Caco-2 (cell line): ENCODE measurements at regions not wholly inside any gene's neighbourhood (a gene's known extent, or its start where the extent isn't known, plus 50 kb on each side); places are given as distances from the start of the nearest gene placed in this dataset.

Experiments
- BruUV-seq: library from RNA; stranded (reverse); fragments of 400-500 nt; replicated peaks from 2 replicates; lab custom pipeline; 2021; lab: Mats Ljungman, UMichigan
- CTCF ChIA-PET: fragments of 300-600 bp; sonication (Branson Sonifier 250); formaldehyde crosslinking; loops from one replicate; lab custom pipeline; 2022; ENCODE audit warnings: antibody characterized with exemption; lab: Charles Lee
- POLR2A ChIA-PET: fragments of 300-600 bp; sonication (Branson Sonifier 250); formaldehyde crosslinking; loops from one replicate; lab custom pipeline; 2022; ENCODE audit warnings: antibody characterized with exemption; lab: Charles Lee
- DNase-seq, 2 experiments: peaks; one replicate each; pipeline versions ENCODE4 v3.0.0 to v3.0.0-alpha.2; 2020 to 2022
- H3K27me3 ChIP-seq: replicated peaks from 2 replicates; pipeline ENCODE4 v1.6.0; 2011; ENCODE audit warnings: low read length; ENCODE audit not compliant: control insufficient read depth, insufficient read depth
- H3K36me3 ChIP-seq: 2 replicates; pipeline ENCODE4 v1.5.1; 2011; ENCODE audit warnings: low read length; ENCODE audit not compliant: control insufficient read depth, insufficient read depth
- H3K4me1 ChIP-seq: fragments of 250-450 bp; sonication (Bioruptor Pico); 2 replicates; pipeline ENCODE4 v1.5.1; 2020; ENCODE audit warnings: mild to moderate bottlenecking
- H3K4me3 ChIP-seq: 2 replicates; pipeline ENCODE4 v1.5.1; 2011; ENCODE audit warnings: low read depth, mild to moderate bottlenecking, control low read depth, low read length
- H3K9me3 ChIP-seq: fragments of 250-450 bp; sonication (Bioruptor Pico); 2 replicates; pipeline ENCODE4 v1.5.1; 2020; ENCODE audit warnings: mild to moderate bottlenecking, moderate library complexity
- H3K27ac Mint-ChIP-seq: one replicate; pipeline ENCODE4 v1.8.0; 2022; ENCODE audit warnings: mixed read lengths; ENCODE audit not compliant: unreplicated experiment
- H3K27me3 Mint-ChIP-seq: one replicate; pipeline ENCODE4 v1.8.0; 2022; ENCODE audit warnings: mixed read lengths; ENCODE audit not compliant: insufficient read depth, unreplicated experiment
- H3K36me3 Mint-ChIP-seq: one replicate; pipeline ENCODE4 v1.8.0; 2022; ENCODE audit warnings: mild to moderate bottlenecking, mixed read lengths; ENCODE audit not compliant: insufficient read depth, unreplicated experiment
- H3K4me1 Mint-ChIP-seq: one replicate; pipeline ENCODE4 v1.8.0; 2022; ENCODE audit warnings: low read depth, mixed read lengths; ENCODE audit not compliant: unreplicated experiment
- H3K4me3 Mint-ChIP-seq: one replicate; pipeline ENCODE4 v1.8.0; 2022; ENCODE audit warnings: mild to moderate bottlenecking, moderate library complexity, mixed read lengths; ENCODE audit not compliant: unreplicated experiment
- H3K9me3 Mint-ChIP-seq: one replicate; pipeline ENCODE4 v1.8.0; 2022; ENCODE audit warnings: mixed read lengths; ENCODE audit not compliant: unreplicated experiment
- intact Hi-C: fragments of 100-400 bp; cut with micrococcal nuclease; formaldehyde crosslinking; loops from one replicate; pipeline ENCODE4 v1.10.0; 2022; ENCODE audit not compliant: unreplicated experiment
- TF ChIP-seq, protein P1 (sequence below), 2 experiments: fragments of 200-600 bp in 1 of 2; IDR thresholded peaks; 1 replicate in 1 of 2; 2 replicates in 1 of 2; pipeline versions ENCODE4 v1.5.1 to v1.8.0; 2011 to 2022; ENCODE audit warnings: antibody characterized with exemption in 1 of 2, control low read depth in 1 of 2, inconsistent platforms in 1 of 2, low read depth in 1 of 2, low read length in 1 of 2, mild to moderate bottlenecking in 1 of 2, moderate library complexity in 1 of 2; ENCODE audit not compliant: insufficient read depth in 1 of 2, severe bottlenecking in 1 of 2, unreplicated experiment in 1 of 2

DNA sequence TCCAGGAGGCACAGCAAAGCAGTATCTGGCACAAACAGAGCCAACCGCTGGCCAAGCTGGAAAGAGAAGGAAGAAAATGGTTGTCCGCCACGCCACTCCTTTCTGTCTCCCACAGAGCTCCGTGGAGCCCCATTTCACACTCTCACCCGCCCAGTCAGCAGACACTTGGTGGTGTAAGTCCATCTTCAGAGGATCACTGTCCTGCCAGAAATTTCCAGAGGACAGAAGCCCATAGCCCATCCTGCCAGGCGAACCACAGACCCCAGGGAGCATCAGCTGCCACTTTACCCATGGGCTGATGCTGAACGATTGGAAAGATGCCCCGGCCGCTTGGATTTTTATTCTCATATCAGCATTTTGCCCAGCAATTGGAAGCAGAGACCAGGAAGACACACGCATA lies 144.7 kb upstream of the LYZL2 start:
- Histone ChIP-seq H3K4me1 (no peaks in the 10 kb centered on the region), H3K4me3 (no peak overlapping the region), H3K36me3 (no peaks in the 10 kb centered on the region), H3K9me3 (peaks cover 24% of the 10 kb centered on the region), H3K27me3 (no peaks in the 10 kb centered on the region)
- no TSS peak for BruUV-seq
- H3K9me3 Mint-ChIP-seq = peaks cover 9% of the 10 kb centered on the region
- POLR2A ChIA-PET = no interaction called here
- no peak for DNase-seq
- TF ChIP-seq, protein P1, sequence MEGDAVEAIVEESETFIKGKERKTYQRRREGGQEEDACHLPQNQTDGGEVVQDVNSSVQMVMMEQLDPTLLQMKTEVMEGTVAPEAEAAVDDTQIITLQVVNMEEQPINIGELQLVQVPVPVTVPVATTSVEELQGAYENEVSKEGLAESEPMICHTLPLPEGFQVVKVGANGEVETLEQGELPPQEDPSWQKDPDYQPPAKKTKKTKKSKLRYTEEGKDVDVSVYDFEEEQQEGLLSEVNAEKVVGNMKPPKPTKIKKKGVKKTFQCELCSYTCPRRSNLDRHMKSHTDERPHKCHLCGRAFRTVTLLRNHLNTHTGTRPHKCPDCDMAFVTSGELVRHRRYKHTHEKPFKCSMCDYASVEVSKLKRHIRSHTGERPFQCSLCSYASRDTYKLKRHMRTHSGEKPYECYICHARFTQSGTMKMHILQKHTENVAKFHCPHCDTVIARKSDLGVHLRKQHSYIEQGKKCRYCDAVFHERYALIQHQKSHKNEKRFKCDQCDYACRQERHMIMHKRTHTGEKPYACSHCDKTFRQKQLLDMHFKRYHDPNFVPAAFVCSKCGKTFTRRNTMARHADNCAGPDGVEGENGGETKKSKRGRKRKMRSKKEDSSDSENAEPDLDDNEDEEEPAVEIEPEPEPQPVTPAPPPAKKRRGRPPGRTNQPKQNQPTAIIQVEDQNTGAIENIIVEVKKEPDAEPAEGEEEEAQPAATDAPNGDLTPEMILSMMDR (IDR thresholded peaks at IDR 0.05; ENCODE audit: insufficient read depth in 1 of 2, low read depth in 1 of 2, low read length in 1 of 2, severe bottlenecking in 1 of 2, unreplicated experiment in 1 of 2) = no peak
- CTCF ChIA-PET = interaction anchor here (0.6 kb wide), 1 partner anchor 684 kb away, joined by 3 read pairs; no protein-coding TSS in a partner anchor
- H3K27ac Mint-ChIP-seq = no peak overlapping the region
- no peaks in the 10 kb centered on the region for H3K4me1 Mint-ChIP-seq
- H3K4me3 Mint-ChIP-seq = no peak overlapping the region
- H3K36me3 Mint-ChIP-seq = no peaks in the 10 kb centered on the region
- H3K27me3 Mint-ChIP-seq = peaks cover 9% of the 10 kb centered on the region
- intact Hi-C loops = no loop called here

DNA sequence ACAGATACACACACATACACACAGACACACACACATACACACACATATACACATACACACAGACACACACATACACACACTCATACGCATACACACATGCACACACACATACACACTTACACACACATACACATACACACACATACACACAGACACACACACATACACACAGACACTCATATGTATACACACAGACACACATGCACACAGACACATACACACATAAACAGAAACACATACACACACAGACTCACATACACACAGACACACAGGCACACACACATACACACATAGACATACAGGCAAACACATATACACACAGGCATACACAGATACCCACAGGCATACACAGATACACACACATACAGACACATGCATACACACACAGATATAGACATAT lies 143.9 kb upstream of the LYZL2 start:
- H3K27me3 ChIP-seq = no peaks in the 10 kb centered on the region
- no peaks in the 10 kb centered on the region for H3K4me1 ChIP-seq
- no peak overlapping the region for H3K4me3 ChIP-seq
- Mint-ChIP-seq H3K9me3 (peaks cover 10% of the 10 kb centered on the region), H3K4me1 (no peaks in the 10 kb centered on the region), H3K27me3 (peaks cover 2% of the 10 kb centered on the region), H3K36me3 (no peaks in the 10 kb centered on the region), H3K27ac (no peak overlapping the region), H3K4me3 (no peak overlapping the region)
- H3K9me3 ChIP-seq = peaks cover 26% of the 10 kb centered on the region
- H3K36me3 ChIP-seq = no peaks in the 10 kb centered on the region
- POLR2A ChIA-PET = no interaction called here
- TF ChIP-seq, protein P1 (IDR thresholded peaks at IDR 0.05; ENCODE audit: insufficient read depth in 1 of 2, low read depth in 1 of 2, low read length in 1 of 2, severe bottlenecking in 1 of 2, unreplicated experiment in 1 of 2) = no peak
- BruUV-seq = no TSS peak
- CTCF ChIA-PET = no interaction called here
- intact Hi-C loops = no loop called here
- no peak for DNase-seq

DNA sequence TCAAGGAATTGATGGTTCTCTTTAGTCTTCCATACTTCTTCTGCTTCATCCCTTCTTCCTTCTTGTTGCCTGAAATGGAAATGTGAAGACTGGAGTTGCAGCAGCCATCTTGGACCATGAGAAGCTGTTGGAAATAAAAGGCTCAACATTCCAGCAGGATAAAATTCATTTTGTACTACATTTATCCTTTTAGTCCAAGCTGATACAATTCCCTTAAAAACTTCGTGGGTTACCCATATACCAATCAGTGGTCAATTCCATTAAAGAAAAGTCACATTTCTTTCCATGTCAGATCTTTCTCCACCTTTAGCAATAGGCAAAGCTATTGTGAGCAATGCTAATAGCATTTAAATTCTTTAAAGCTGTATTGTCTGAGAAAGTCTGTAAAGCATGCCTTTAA lies 141.3 kb upstream of the LYZL2 start:
- ChIA-PET POLR2A (no interaction called here), CTCF (no interaction called here)
- Histone ChIP-seq H3K4me3 (no peak overlapping the region), H3K27me3 (no peaks in the 10 kb centered on the region), H3K4me1 (no peaks in the 10 kb centered on the region), H3K9me3 (peaks cover 21% of the 10 kb centered on the region), H3K36me3 (no peaks in the 10 kb centered on the region)
- H3K4me1 Mint-ChIP-seq = no peaks in the 10 kb centered on the region
- no peak overlapping the region for H3K4me3 Mint-ChIP-seq
- H3K27me3 Mint-ChIP-seq = peaks cover 11% of the 10 kb centered on the region
- H3K27ac Mint-ChIP-seq = no peak overlapping the region
- TF ChIP-seq, protein P1 (IDR thresholded peaks at IDR 0.05; ENCODE audit: insufficient read depth in 1 of 2, low read depth in 1 of 2, low read length in 1 of 2, severe bottlenecking in 1 of 2, unreplicated experiment in 1 of 2) = no peak
- intact Hi-C loops = no loop called here
- no peak for DNase-seq
- H3K36me3 Mint-ChIP-seq = no peaks in the 10 kb centered on the region
- H3K9me3 Mint-ChIP-seq = peaks cover 25% of the 10 kb centered on the region
- no TSS peak for BruUV-seq
